ENCODE measurements at regions not wholly inside any gene's neighbourhood (a gene's known extent, or its start where the extent isn't known, plus 50 kb on each side); places are given as distances from the start of the nearest gene placed in this dataset.

GRCh38 chr6:87815449-87815848 is 113.4 kb upstream of the AKIRIN2 start:
- Histone ChIP-seq H4K8ac (ENCODE audit: low read depth, low read length) (no peak overlapping the region), H2BK5ac (ENCODE audit: low read length) (no peak overlapping the region), H3K27me3 (ENCODE audit: control insufficient read depth in 3 of 3, insufficient read depth in 3 of 3, low read depth in 1 of 3, low read length in 3 of 3) (peaks cover 0 to 5% (median 0%) of the 10 kb centered on the region in 3 experiments), H3K4me3 (ENCODE audit: low read length in 2 of 2) (no peak overlapping the region), H3K79me1 (ENCODE audit: low read depth, low read length) (no peaks in the 10 kb centered on the region), H3K36me3 (replicated peaks in 1 of 2; ENCODE audit: control insufficient read depth in 2 of 2, insufficient read depth in 2 of 2, low read length in 2 of 2) (no peaks in the 10 kb centered on the region), H2BK15ac (ENCODE audit: low read length) (no peak overlapping the region), H4K91ac (ENCODE audit: low read depth, low read length, poor library complexity) (no peak overlapping the region), H3K23ac (ENCODE audit: low read depth, low read length, poor library complexity) (no peak overlapping the region), H3K14ac (ENCODE audit: low read length) (no peak overlapping the region), H2AK5ac (ENCODE audit: low read depth, low read length) (no peak overlapping the region), H3K9ac (ENCODE audit: low read depth, low read length, poor library complexity) (no peak overlapping the region), H2BK12ac (ENCODE audit: low read length) (no peak overlapping the region), H3K18ac (ENCODE audit: low read length) (no peak overlapping the region), H3K4me2 (ENCODE audit: insufficient read depth, low read length, poor library complexity, severe bottlenecking) (no peak overlapping the region), H3K9me3 (replicated peaks in 1 of 2; ENCODE audit: control insufficient read depth in 2 of 2, insufficient read depth in 1 of 2, low read depth in 1 of 2, low read length in 2 of 2) (no peaks in the 10 kb centered on the region), H3K4ac (ENCODE audit: low read length) (no peak overlapping the region), H2AFZ (ENCODE audit: low read length) (no peak overlapping the region), H3K4me1 (ENCODE audit: control insufficient read depth in 2 of 2, insufficient read depth in 1 of 2, low read depth in 1 of 2, low read length in 2 of 2) (no peaks in the 10 kb centered on the region), H2BK120ac (ENCODE audit: low read depth, low read length) (no peak overlapping the region), H3K27ac (replicated peaks; ENCODE audit: low read length) (no peak overlapping the region)
- DNase-seq (ENCODE audit: low spot score): no peak
- WGBS, 2 donors (ENCODE audit: extremely low coverage in 2 of 2, insufficient read length in 2 of 2, insufficient replicate concordance in 1 of 2): no CpG with 5 or more reads among the region's 1 CpG

GRCh38 chr6:87808005-87808757 is 106.1 kb upstream of the AKIRIN2 start:
- H3K27me3 ChIP-seq (ENCODE audit: control insufficient read depth in 3 of 3, insufficient read depth in 3 of 3, low read depth in 1 of 3, low read length in 3 of 3): peaks cover 0 to 1% (median 0%) of the 10 kb centered on the region in 3 experiments
- H2BK12ac ChIP-seq (ENCODE audit: low read length): no peak overlapping the region
- H3K4me1 ChIP-seq (ENCODE audit: control insufficient read depth in 2 of 2, insufficient read depth in 1 of 2, low read depth in 1 of 2, low read length in 2 of 2): no peaks in the 10 kb centered on the region
- H3K36me3 ChIP-seq (replicated peaks in 1 of 2; ENCODE audit: control insufficient read depth in 2 of 2, insufficient read depth in 2 of 2, low read length in 2 of 2): no peaks in the 10 kb centered on the region
- no peak overlapping the region for H3K23ac ChIP-seq (ENCODE audit: low read depth, low read length, poor library complexity)
- H4K91ac ChIP-seq (ENCODE audit: low read depth, low read length, poor library complexity): no peak overlapping the region
- no peak overlapping the region for H3K4me2 ChIP-seq (ENCODE audit: insufficient read depth, low read length, poor library complexity, severe bottlenecking)
- DNase-seq (ENCODE audit: low spot score): no peak
- H3K79me1 ChIP-seq (ENCODE audit: low read depth, low read length): no peaks in the 10 kb centered on the region
- no CpG with 5 or more reads among the region's 5 CpGs for WGBS, 2 donors (ENCODE audit: extremely low coverage in 2 of 2, insufficient read length in 2 of 2, insufficient replicate concordance in 1 of 2)
- H4K8ac ChIP-seq (ENCODE audit: low read depth, low read length): no peak overlapping the region
- H3K9ac ChIP-seq (ENCODE audit: low read depth, low read length, poor library complexity): no peak overlapping the region
- no peaks in the 10 kb centered on the region for H3K9me3 ChIP-seq (replicated peaks in 1 of 2; ENCODE audit: control insufficient read depth in 2 of 2, insufficient read depth in 1 of 2, low read depth in 1 of 2, low read length in 2 of 2)
- H2BK120ac ChIP-seq (ENCODE audit: low read depth, low read length): no peak overlapping the region
- no peak overlapping the region for H3K4me3 ChIP-seq (ENCODE audit: low read length in 2 of 2)
- H2AFZ ChIP-seq (ENCODE audit: low read length): no peak overlapping the region
- no peak overlapping the region for H3K27ac ChIP-seq (replicated peaks; ENCODE audit: low read length)
- no peak overlapping the region for H2BK15ac ChIP-seq (ENCODE audit: low read length)
- no peak overlapping the region for H3K18ac ChIP-seq (ENCODE audit: low read length)
- H2BK5ac ChIP-seq (ENCODE audit: low read length): no peak overlapping the region
- H3K14ac ChIP-seq (ENCODE audit: low read length): no peak overlapping the region
- no peak overlapping the region for H3K4ac ChIP-seq (ENCODE audit: low read length)
- no peak overlapping the region for H2AK5ac ChIP-seq (ENCODE audit: low read depth, low read length)

GRCh38 chr6:87807475-87807874 is 105.4 kb upstream of the AKIRIN2 start:
- no peak overlapping the region for H3K27ac ChIP-seq (replicated peaks; ENCODE audit: low read length)
- no peak for DNase-seq (ENCODE audit: low spot score)
- no peaks in the 10 kb centered on the region for H3K27me3 ChIP-seq (ENCODE audit: control insufficient read depth in 3 of 3, insufficient read depth in 3 of 3, low read depth in 1 of 3, low read length in 3 of 3)
- H2BK12ac ChIP-seq (ENCODE audit: low read length): no peak overlapping the region
- no peak overlapping the region for H3K9ac ChIP-seq (ENCODE audit: low read depth, low read length, poor library complexity)
- no peak overlapping the region for H2AFZ ChIP-seq (ENCODE audit: low read length)
- no peak overlapping the region for H4K91ac ChIP-seq (ENCODE audit: low read depth, low read length, poor library complexity)
- H3K18ac ChIP-seq (ENCODE audit: low read length): no peak overlapping the region
- no CpG with 5 or more reads among the region's 4 CpGs for WGBS, 2 donors (ENCODE audit: extremely low coverage in 2 of 2, insufficient read length in 2 of 2, insufficient replicate concordance in 1 of 2)
- H3K9me3 ChIP-seq (replicated peaks in 1 of 2; ENCODE audit: control insufficient read depth in 2 of 2, insufficient read depth in 1 of 2, low read depth in 1 of 2, low read length in 2 of 2): no peaks in the 10 kb centered on the region
- H3K4me1 ChIP-seq (ENCODE audit: control insufficient read depth in 2 of 2, insufficient read depth in 1 of 2, low read depth in 1 of 2, low read length in 2 of 2): no peaks in the 10 kb centered on the region
- no peaks in the 10 kb centered on the region for H3K36me3 ChIP-seq (replicated peaks in 1 of 2; ENCODE audit: control insufficient read depth in 2 of 2, insufficient read depth in 2 of 2, low read length in 2 of 2)
- no peak overlapping the region for H4K8ac ChIP-seq (ENCODE audit: low read depth, low read length)
- no peak overlapping the region for H2BK5ac ChIP-seq (ENCODE audit: low read length)
- H3K79me1 ChIP-seq (ENCODE audit: low read depth, low read length): no peaks in the 10 kb centered on the region
- no peak overlapping the region for H3K4me3 ChIP-seq (ENCODE audit: low read length in 2 of 2)
- no peak overlapping the region for H2AK5ac ChIP-seq (ENCODE audit: low read depth, low read length)
- no peak overlapping the region for H3K4me2 ChIP-seq (ENCODE audit: insufficient read depth, low read length, poor library complexity, severe bottlenecking)
- H3K14ac ChIP-seq (ENCODE audit: low read length): no peak overlapping the region
- H3K4ac ChIP-seq (ENCODE audit: low read length): no peak overlapping the region
- H3K23ac ChIP-seq (ENCODE audit: low read depth, low read length, poor library complexity): no peak overlapping the region
- H2BK120ac ChIP-seq (ENCODE audit: low read depth, low read length): no peak overlapping the region
- no peak overlapping the region for H2BK15ac ChIP-seq (ENCODE audit: low read length)

GRCh38 chr6:87806635-87807034 is 104.6 kb upstream of the AKIRIN2 start:
- H3K23ac ChIP-seq (ENCODE audit: low read depth, low read length, poor library complexity): no peak overlapping the region
- WGBS, 2 donors (ENCODE audit: extremely low coverage in 2 of 2, insufficient read length in 2 of 2, insufficient replicate concordance in 1 of 2): 100% methylated on average over 2 of the region's 4 CpGs; no CpG with 5 or more reads in 1 of the 2 donors
- no peak overlapping the region for H3K18ac ChIP-seq (ENCODE audit: low read length)
- H2BK5ac ChIP-seq (ENCODE audit: low read length): no peak overlapping the region
- H3K9me3 ChIP-seq (replicated peaks in 1 of 2; ENCODE audit: control insufficient read depth in 2 of 2, insufficient read depth in 1 of 2, low read depth in 1 of 2, low read length in 2 of 2): no peaks in the 10 kb centered on the region
- no peak overlapping the region for H4K8ac ChIP-seq (ENCODE audit: low read depth, low read length)
- no peak for DNase-seq (ENCODE audit: low spot score)
- no peak overlapping the region for H3K4ac ChIP-seq (ENCODE audit: low read length)
- no peak overlapping the region for H3K14ac ChIP-seq (ENCODE audit: low read length)
- H4K91ac ChIP-seq (ENCODE audit: low read depth, low read length, poor library complexity): no peak overlapping the region
- no peak overlapping the region for H3K9ac ChIP-seq (ENCODE audit: low read depth, low read length, poor library complexity)
- no peak overlapping the region for H2BK12ac ChIP-seq (ENCODE audit: low read length)
- no peak overlapping the region for H2BK120ac ChIP-seq (ENCODE audit: low read depth, low read length)
- H3K4me2 ChIP-seq (ENCODE audit: insufficient read depth, low read length, poor library complexity, severe bottlenecking): no peak overlapping the region
- no peak overlapping the region for H2AK5ac ChIP-seq (ENCODE audit: low read depth, low read length)
- no peaks in the 10 kb centered on the region for H3K4me1 ChIP-seq (ENCODE audit: control insufficient read depth in 2 of 2, insufficient read depth in 1 of 2, low read depth in 1 of 2, low read length in 2 of 2)
- no peaks in the 10 kb centered on the region for H3K79me1 ChIP-seq (ENCODE audit: low read depth, low read length)
- H3K36me3 ChIP-seq (replicated peaks in 1 of 2; ENCODE audit: control insufficient read depth in 2 of 2, insufficient read depth in 2 of 2, low read length in 2 of 2): no peaks in the 10 kb centered on the region
- no peak overlapping the region for H3K27ac ChIP-seq (replicated peaks; ENCODE audit: low read length)
- H3K27me3 ChIP-seq (ENCODE audit: control insufficient read depth in 3 of 3, insufficient read depth in 3 of 3, low read depth in 1 of 3, low read length in 3 of 3): no peaks in the 10 kb centered on the region
- no peak overlapping the region for H2BK15ac ChIP-seq (ENCODE audit: low read length)
- H3K4me3 ChIP-seq (ENCODE audit: low read length in 2 of 2): no peak overlapping the region
- H2AFZ ChIP-seq (ENCODE audit: low read length): no peak overlapping the region

Data from neuronal stem cell (in vitro differentiated cells).